ENCODE measurements at regions not wholly inside any gene's neighbourhood (a gene's known extent, or its start where the extent isn't known, plus 50 kb on each side); places are given as distances from the start of the nearest gene placed in this dataset.
"Not testable (repeated sequence)": the region's sequence is repeated elsewhere in the genome, so short reads cannot be mapped to it uniquely, and the experiment has no call there.

DNA sequence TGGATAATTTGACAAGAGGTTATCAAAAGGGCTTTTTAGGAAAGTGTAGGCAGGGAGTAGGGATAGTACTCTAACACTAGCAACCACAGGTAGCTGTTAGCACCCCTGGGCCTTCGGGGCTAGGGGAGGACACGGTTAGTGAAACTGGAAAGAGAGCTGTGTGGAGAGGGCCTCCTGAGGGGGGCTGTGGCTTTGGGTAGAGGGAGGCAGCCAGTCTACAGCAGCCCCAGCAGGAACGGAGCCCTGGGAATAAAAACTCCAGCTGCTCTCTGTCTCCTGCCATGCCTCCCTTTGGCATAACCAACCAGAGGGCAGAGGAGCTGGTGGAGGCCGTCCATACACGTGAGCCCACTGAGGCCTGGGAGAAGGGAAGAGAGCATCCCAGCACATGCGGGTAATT, 223.2 kb downstream of the FOXD2 start:
- DNase-seq (ENCODE audit: low spot score) = no peak

DNA sequence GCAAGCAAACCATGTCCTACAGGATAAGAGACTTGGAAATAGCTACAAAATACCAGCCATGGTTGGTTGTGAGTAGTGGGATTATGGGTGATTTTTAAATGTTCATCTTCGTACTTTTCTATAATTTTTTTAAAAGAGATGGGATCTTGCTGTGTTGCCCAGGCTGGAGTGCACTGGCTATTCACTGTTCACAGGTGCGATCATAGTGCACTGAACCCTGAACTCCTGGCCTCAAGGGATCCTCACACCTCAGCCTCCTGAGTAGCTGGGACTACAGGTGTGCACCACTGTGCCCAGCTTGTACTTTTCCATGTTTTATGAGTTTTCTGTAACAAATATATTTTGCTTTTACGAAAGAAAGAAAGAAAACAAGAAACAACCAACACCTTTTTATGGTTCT, 224.2 kb downstream of the FOXD2 start:
- DNase-seq (ENCODE audit: low spot score) = no peak

DNA sequence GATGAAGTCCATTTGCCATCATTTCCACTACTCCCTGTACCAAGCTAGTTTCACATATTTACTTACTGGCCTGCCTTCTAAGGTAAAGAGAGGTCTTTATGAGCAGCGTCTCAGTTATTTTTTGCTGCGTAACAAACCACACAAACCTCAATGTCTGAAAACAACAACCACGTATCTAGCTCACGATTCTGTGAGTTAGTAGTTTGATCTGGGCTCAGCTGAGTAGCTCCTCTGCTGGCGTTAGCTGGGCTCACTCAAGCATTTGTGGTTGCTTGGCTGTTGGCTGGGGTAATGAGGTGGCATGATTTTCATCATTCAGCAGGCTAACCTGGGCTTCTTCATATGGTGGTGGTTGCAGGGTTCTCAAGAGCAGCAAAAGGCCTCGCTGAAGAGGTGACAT, 225.4 kb downstream of the FOXD2 start:
- DNase-seq (ENCODE audit: low spot score) = no peak

DNA sequence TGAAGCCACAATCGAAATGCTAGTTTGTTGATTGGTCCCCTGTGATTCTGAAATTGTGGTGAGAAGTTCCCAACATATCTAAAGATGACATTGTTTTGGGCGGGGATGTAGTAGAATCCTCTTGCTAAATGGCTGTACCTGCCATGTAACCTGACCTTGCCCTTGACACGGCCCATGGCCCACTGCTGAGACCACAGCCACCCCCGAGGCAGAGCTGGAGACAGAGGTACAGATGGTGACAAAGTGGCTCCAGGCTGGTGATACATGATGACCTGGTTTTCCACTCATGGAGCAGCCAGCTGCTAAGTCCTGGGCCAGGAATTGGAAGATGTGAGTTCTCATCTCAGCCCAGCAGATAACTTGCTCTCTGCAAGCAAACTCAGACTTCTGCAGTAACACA, 226.5 kb downstream of the FOXD2 start:
- no peak for DNase-seq (ENCODE audit: low spot score)

DNA sequence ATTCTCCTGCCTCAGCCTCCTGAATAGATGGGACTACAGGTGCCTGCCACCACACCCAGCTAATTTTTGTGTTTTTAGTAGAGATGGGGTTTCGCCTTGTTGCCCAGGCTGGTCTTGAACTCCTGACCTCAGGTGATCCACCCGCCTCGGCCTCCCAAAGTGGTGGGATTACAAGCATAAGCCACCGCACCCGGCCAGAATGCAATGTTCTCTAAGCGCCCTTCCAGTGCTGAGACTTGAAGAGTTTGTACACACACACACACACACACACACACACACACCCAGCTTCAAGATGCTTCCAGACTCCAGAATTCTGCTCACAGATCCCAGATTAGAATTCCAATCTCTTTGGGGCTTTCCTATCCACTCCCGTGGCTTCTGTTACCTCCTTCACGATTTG, 227.1 kb downstream of the FOXD2 start:
- DNase-seq (ENCODE audit: low spot score) = not testable (repeated sequence)

DNA sequence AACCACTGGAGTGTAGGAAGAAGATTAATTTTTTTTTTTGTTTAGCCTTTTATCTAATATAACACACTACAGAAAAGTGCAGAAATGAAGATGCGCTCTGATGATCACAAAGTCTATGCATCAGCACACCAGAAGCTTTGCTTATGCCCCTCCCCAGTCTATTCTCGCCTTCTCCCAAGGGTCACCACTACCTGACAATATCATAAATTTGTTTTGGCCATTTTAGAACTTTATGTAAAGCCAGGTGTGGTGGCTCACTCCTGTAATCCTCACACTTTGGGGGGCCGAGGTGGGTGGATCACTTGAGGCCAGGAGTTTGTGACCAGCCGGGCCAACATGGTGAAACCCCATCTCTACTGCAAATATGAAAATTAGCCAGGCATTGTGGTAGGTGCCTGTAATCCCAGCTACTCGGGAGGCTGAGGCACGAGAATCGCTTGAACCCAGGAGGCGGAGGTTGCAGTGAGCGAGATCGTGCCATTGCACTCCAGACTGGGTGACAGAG, 231.3 kb downstream of the FOXD2 start:
- DNase-seq (ENCODE audit: low spot score) = no peak

DNA sequence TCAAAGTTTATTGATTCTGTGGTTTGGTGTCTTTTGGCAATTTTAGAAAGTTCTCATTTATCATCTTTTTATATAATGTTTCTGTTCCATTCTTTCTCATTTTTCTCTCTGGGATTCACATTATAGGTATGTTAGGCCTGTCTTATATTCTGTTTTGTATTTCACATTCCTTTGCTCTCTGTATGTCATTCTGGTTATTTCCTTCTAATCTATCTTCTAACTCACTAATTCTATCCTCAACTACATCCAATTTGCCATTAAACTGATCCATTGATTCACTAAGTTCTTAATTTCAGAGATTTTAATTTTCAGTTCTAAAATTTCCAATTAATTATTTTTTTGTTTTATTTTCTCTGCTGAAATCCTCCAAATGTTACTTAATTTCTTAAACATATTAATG, 234.8 kb downstream of the FOXD2 start:
- no peak for DNase-seq (ENCODE audit: low spot score)

DNA sequence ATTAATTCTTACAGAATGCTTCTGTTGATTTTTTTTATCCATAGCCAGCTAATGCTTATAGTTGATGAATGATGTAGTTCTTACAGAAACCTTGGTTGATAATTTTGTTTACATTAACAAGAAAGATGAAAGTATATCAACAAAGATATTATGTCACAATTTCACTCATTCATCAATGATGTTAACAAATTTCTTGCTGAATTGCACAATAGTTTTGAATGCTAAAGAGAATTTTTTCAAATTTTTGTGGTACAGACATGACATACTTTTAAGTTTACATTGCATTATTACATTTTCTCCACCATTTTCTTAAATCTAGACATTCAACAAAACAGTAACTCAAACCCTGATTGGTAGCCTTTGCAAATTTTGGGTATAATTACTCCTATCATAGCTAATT, 236.3 kb downstream of the FOXD2 start:
- DNase-seq (ENCODE audit: low spot score) = no peak

DNA sequence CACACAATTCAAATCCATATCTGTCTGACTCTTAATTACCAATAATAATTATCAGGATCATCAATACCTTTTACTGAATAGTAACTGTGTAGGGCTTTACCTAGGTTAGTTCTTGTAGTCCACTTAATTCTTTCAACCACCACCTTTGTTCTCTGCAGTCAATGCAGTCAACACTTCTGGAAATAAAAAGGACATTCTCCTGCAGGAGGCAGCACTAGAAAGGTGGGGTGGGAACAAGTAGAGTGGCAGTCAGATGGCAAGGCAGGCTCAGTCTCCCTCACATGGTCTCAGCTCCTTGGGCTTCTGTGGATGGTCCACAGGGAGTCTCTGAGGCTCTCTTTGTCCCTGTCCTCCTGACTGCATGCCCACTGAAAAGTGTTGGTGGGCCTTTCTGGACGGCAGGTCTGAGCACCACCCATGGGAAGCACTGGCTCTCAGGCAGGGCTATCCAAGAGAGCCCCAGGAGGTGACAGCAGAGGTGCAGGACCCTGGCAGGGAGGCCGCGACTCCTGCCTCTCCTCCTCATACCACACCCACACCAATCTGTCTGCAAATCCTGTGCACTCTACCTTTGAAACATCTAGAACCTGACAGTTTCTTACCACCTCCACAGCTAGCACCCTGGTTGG, 237.3 kb downstream of the FOXD2 start:
- DNase-seq (ENCODE audit: low spot score) = no peak

DNA sequence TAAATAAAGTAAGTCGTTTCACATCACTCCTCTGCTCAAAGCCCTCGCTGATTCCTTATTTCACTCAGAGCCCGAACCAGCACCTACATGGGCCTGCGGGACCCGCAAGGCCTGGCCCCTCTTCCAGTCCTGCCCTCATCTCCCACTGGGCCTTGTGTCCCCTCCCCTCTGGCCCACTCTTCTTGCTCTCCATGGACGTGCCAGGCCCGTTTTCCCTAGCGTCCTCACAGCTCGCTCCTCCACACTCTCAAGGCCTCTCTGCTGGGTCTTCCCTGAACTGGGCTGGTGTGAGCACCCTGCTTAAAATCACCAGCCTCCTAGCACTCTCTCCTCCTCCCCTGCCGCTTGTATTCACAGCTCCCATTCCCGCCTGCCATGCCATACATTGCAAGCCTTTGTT, 237.9 kb downstream of the FOXD2 start:
- no peak for DNase-seq (ENCODE audit: low spot score)

DNA sequence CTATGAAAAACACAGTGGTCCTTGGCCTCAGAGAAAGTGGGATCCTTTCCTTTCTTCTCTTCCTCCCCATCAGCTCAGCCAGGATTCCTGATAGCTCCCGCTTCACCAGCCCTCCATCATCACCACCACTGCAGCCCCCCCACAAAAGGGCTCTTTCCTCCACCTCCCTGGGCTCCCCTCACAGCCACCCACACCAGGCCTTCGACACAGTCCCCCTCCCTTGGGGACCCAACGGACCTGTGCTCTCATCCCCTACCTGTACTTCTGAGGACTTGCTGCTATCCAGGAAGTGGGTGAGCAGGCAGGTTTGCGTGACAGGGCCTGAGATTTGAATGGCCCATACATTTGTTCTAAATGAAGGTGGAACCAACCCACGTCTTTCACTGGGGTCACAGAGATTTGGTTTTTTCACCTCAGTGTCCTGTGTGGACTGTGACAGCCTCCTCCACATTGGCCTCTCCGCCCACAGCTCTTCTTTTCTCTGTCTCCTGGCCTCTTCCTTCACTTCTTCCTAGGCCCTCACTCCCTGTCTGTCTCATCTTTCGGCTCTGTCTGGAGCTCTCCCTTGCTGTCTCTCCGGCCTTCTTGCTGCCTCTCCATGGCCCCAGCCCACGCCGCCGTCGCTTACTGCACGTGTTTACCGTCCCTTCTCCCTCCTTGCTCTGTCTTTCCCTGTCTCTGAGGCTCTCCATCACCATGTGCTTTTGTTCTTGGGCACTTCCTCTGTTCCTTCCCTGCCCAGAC, 238.6 kb downstream of the FOXD2 start:
- no peak for DNase-seq (ENCODE audit: low spot score)

DNA sequence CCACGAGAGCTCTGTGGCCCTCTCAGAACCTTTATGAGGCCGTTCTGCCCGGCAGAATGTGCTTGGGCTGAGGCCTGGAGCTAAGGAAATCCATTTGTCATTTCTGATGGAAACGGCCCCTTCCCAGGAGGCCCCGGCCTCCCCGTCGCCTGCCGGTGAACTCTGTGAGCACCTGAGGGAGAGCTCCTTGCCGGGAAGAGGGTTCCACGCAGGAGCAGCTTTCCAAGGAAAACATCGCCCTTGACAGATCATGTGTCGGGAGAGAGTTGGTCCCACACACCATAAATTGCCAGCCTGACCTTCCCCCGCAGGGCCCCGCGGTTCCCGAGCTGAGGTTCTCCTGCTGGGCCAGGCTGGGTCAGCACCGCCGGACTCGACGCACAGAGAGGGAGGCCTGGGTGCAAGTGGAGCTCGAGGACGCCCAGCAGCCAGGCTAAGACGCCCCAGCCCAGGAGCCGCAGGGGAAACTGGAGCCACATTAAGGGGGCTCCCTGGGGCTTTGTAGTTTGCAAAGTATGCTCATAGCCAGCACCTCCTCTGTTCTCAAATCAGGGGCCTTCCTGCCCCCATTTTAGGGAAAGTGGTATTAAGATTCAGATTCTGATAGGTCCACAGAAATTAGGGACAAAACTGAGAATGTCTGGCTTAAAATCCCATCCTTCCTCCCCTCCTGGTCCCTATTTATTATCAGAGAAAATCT, 239.5 kb downstream of the FOXD2 start:
- DNase-seq (ENCODE audit: low spot score) = no peak

DNA sequence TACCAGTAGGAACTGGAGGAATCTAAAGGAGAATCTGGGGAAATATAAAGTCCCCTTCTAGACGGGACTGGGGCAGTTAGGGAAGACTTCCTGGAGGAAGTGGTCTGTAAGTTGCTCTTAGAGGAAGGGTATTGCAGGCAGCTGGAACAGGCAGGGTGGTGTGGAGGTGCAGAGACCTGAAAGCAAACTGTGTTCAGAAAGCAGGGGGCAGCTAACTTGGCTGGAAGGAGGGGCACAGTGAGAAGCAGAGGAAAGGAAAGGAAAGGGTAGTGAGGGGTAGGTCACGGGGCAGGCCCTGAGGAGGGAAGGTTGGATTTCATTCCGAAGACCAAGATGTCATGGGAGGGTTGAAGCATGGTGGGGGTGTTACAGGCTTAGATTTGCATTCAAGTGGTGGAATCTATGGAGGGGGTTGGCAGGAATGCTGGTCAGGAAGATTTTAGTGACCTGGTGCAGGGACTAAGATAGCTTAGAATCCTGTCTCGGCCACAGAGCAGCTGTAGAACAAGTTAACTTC, 240.7 kb downstream of the FOXD2 start:
- no peak for DNase-seq (ENCODE audit: low spot score)

DNA sequence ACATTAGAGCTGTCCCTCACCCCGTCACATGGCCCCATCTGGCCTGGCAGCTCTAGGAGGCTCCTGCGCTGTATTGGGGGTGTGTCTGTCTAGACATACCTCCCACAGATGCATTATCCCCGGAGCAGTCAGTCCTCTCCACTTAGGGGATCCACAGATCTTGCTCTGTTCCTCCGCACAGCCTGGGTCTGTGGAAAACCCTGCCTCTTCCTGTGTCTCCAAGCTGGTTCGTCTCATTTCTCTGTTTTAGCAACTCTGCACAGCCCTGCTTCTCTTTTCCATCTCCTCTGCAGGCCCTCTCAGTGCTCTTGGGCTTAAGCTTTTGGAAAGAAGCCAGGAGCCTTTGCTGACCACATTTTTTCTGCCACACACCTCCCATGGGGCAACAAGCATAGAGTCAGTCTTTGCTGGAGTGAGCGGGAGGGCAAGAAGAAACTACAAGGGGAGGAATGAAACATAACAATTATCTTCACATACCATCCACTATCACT, 241.5 kb downstream of the FOXD2 start:
- DNase-seq (ENCODE audit: low spot score) = no peak

DNA sequence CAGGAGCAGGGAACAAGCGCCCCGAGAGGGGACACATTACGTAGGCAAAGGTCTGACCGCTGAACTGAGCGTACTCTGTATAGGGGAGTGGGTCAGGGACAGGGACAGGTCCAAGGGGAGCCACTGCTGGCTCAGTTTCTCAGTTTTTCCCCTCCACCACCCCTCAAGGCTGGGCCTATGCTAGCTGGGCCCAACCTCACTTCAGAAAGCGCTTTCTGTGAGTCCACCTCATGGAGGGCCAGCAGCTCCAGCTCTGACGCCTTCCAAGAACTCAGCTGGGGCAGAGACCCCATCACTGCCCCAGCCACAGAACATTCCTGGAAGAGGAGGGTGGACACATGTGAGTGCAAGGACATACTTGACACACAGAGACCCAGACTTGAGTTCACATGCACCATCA, 242.0 kb downstream of the FOXD2 start:
- DNase-seq (ENCODE audit: low spot score) = no peak

DNA sequence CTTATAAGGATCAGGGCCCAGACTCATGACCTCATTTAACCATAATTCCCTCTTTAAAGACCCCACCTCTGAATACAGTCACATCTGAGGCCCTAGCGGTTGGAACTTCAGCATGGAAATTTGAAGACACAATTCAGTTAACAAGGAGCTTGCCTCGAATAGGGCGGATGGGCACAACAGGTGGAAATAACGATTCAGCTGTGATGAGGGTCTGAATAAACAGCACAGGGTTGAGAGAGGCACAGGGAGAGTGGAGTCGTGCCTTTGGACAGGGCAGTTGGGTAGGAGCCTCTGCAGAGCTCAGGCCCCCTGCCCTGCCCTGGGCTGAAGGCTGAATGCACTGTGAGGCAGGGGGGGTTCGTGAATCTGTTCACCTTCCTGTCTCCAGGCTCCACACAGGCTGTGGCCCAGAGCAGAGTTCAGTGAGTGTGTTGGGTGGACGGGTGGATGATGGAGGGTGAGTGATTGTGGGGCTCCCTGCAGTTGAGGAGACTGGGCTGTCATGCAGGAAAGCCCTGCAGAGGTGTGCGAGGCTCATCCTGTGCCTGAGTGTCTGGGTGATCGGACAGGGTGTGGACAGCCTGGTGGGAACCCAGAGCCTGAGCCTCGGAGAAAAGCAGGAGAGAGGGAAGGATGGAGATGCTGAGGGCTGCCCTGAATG, 243.1 kb downstream of the FOXD2 start:
- no peak for DNase-seq (ENCODE audit: low spot score)

DNA sequence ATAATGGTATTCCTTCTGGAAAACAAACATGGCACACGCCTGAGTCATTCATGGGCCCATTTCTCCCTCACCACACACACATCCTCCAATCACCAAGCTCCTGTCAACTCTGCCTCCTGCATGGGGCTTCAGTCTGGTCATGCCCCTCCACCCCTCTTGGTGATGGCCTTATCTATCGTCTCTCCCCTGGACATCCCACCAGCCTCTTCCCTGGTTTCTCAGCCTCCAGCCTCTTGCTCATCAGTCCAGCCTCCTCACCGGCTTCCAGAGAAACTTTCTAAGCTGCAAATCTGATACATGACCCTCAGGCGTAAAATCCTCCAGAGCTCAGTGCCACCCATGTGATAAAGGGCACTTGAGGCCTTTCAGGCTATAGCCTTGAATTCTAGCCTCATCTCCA, 243.9 kb downstream of the FOXD2 start:
- DNase-seq (ENCODE audit: low spot score) = no peak

DNA sequence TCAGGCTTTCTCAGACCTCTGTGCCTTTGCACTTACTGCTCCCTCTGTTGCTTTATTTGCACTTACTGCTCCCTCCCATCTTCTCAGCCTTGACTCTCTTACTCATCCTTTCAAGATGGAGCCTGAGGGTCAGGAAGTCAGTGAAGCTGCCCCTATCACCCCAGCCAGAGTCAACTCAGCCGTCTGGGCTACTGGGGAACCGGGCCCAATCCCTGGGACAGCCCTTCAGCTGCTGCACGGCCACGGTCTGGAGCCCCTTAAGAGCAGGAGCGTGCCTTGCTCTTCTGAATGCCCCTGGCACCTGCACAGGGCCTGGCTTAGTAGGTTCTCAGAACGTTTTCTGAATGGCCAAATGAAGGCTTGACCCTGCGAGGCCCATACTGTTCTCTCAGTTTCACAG, 244.4 kb downstream of the FOXD2 start:
- no peak for DNase-seq (ENCODE audit: low spot score)

DNA sequence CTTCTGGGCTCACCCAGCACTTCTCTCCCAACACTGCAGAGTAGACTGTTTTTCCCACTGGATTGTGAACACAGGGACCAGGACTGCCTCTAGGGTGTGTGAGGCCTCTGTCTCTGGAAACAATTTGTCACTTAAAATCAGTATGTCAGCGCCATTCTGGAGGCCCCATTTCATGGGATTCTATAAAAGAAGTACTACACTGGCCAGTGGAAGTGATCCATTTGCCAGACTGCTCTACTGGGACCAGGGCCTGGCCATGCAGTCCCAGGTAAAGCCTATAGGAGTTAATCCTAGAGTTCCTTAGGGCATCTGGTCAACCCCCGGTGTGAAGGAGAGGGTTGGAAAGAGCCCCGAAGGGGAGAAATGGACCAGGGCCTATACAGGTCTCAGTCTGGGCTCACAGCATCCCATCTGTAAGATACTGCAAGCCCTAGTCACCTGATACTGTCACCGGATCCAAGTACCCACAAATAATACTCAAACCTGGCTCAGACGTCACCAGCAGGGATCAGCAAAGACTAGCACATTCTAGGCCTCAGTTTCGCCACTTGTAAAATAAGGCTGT, 245.0 kb downstream of the FOXD2 start:
- no peak for DNase-seq (ENCODE audit: low spot score)

DNA sequence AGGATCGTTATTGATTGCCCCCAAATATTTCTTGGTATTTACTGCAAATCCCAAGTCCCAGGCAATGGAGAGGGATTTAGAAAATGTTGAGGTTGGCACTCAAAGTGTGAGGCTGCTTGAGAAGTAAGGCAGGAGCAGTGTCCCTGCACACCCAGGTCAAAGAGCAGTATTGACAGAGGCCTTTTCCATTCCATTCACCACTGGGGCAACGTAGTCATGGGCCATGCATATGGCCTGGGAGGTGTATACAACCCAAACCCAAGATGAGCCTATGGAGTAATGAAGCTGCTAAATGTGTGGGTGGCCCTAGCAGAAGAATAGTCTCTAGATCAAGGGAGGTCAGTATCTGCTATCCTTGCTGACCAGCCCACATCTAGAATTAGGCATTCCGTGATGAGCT, 245.6 kb downstream of the FOXD2 start:
- no peak for DNase-seq (ENCODE audit: low spot score)

DNA sequence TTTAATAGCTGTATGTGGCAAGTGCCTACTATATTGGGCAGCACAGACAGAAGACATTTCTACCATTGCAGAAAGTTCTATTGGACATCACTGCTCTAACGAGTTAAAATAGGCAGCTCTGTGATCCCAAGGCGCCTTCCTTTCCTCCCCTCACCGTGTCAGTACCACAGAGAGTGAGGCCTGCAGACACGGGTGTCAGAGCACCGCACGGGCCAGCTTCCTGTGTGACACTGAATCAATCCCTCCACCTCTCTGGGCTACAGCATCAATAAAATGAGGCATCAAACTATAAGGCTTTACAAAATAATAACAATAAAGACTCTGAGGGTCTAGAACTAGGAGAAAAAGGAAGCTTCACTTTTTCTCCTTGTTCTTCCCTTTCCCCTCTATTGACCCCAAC, 246.7 kb downstream of the FOXD2 start:
- DNase-seq (ENCODE audit: low spot score) = no peak

All from CD4-positive, alpha-beta T cell treated with Interleukin-15 for 4 hours (primary cell).